Lower lobe of right lung (tissue), 2 donors: ENCODE measurements at regions not wholly inside any gene's neighbourhood (a gene's known extent, or its start where the extent isn't known, plus 50 kb on each side); places are given as distances from the start of the nearest gene placed in this dataset.
"Not testable (repeated sequence)": the region's sequence is repeated elsewhere in the genome, so short reads cannot be mapped to it uniquely, and the experiment has no call there.

Source experiments
- ATAC-seq, 2 donors: fragments of 200-7000 bp; cut with Tn5 transposase; one replicate each; pipeline ENCODE4 v1.9.1; 2020 to 2022; ENCODE audit warnings: mild to moderate bottlenecking in 2 of 2, moderate library complexity in 2 of 2
- DNase-seq: peaks from one replicate; pipeline ENCODE4 v3.0.0-alpha.2; 2020
- H3K27ac ChIP-seq: fragments of 200-600 bp; one replicate; pipeline ENCODE4 v1.8.0; 2022
- H3K27me3 ChIP-seq: fragments of 200-600 bp; one replicate; pipeline ENCODE4 v1.8.0; 2022; ENCODE audit warnings: low read depth
- H3K36me3 ChIP-seq: fragments of 200-600 bp; one replicate; pipeline ENCODE4 v1.8.0; 2022; ENCODE audit warnings: mild to moderate bottlenecking
- H3K4me1 ChIP-seq: fragments of 200-600 bp; one replicate; pipeline ENCODE4 v1.8.0; 2022
- H3K4me3 ChIP-seq: fragments of 200-600 bp; one replicate; pipeline ENCODE4 v1.8.0; 2022; ENCODE audit warnings: mild to moderate bottlenecking
- H3K9me3 ChIP-seq: fragments of 200-600 bp; one replicate; pipeline ENCODE4 v1.8.0; 2022
- CTCF ChIP-seq: fragments of 200-600 bp; IDR thresholded peaks from one replicate; pipeline ENCODE4 v1.8.0; 2022; ENCODE audit warnings: antibody characterized with exemption, mild to moderate bottlenecking
- intact Hi-C: fragments of 100-400 bp; cut with DNase I; formaldehyde crosslinking; loops from one replicate; pipeline ENCODE4 v1.11.0; 2022
- donor health status: DM: no; HTN: yes; CAD: no; lungs with severe emphysema.

- DNase-seq: no peak
Measured at GRCh38 chr7:109635374-109635773, 1065.7 kb downstream of the DNAJB9 start.

DNA sequence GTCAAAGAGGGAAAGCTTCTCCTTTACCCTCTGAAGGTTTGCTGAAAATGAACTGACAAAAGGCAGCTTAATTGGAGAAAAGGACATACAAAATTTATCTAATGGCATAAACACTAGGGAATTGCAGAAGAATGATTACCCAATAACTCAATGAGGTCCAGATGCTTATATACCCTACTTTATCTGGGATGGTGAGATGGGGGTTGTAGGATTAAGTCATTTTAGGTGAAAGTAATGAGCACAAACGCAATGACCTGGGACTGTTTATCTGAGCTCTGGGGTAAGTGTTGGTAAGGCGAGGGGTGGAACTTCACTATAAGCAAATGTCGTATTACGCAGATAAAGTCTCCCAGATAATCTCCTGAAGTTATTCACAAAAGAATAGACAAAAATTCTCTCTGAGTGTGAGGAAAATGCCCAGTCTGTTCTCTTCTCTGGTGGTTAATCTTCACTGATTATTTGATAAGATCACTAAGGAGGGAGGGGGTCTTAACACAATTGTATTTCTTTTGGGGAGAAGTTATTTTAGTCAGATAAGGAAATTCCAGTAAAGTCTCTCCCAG, 1067.8 kb downstream of the DNAJB9 start:
- TF ChIP-seq CTCF: no peak
- Histone ChIP-seq H3K27ac (no peak overlapping the region), H3K27me3 (no peaks in the 10 kb centered on the region), H3K4me3 (no peak overlapping the region), H3K36me3 (no peaks in the 10 kb centered on the region), H3K4me1 (no peaks in the 10 kb centered on the region), H3K9me3 (peaks cover 5% of the 10 kb centered on the region)
- ATAC-seq (no peak), DNase-seq (no peak)
- intact Hi-C loops: no loop called here

More at GRCh38 chr7:109635374-109635773, 1065.7 kb downstream of the DNAJB9 start:
- Histone ChIP-seq H3K4me1 (no peaks in the 10 kb centered on the region), H3K27ac (no peak overlapping the region), H3K9me3 (peaks cover 5% of the 10 kb centered on the region), H3K27me3 (no peaks in the 10 kb centered on the region), H3K4me3 (no peak overlapping the region), H3K36me3 (no peaks in the 10 kb centered on the region)
- intact Hi-C loops: no loop called here
- TF ChIP-seq CTCF: no peak
- ATAC-seq: no peak

DNA sequence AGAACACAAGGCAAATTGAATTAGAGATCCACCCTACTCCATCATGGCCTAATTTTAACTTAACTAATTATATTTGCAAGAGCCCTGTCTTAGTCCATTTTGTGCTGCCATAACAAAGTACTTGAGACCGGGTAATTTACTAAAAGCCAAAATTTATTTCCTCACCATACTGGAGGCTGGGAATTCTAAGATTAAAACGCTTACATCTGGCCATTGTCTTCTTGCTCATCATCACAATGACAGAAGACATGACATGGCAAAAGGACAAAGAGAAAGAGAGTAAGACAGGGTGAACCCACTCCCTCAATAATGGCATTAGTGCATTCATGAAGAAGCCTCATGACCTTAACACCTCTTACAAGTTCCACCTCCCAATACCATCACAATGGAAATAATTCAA, 1068.6 kb downstream of the DNAJB9 start:
- DNase-seq (no peak), ATAC-seq (no peak)
- H3K4me3 ChIP-seq: no peak overlapping the region
- H3K27me3 ChIP-seq: no peaks in the 10 kb centered on the region
- no peak overlapping the region for H3K27ac ChIP-seq
- no peaks in the 10 kb centered on the region for H3K4me1 ChIP-seq
- H3K36me3 ChIP-seq: no peaks in the 10 kb centered on the region
- intact Hi-C loops: no loop called here
- no peak for TF ChIP-seq CTCF
- H3K9me3 ChIP-seq: peaks cover under 1% of the 10 kb centered on the region

DNA sequence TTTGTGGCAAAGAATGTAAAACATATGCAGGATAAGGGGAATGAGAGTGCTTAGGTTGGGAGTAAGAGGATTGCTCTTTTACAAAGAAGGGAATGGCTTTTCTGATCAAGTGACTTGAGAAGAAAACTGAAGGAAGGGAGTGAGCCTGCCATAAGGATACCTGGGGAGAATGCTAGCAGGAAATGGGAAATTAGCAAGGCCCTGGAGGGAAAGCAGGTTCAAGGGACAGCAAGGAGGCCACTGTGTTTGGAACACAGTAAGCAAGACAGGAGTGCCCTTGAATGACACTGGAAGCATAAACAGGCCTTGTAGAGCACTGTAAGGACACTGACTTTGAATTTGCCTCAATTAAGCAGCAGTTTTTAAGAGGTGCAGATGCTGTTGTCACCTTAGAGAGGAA, 1069.9 kb downstream of the DNAJB9 start:
- DNase-seq: no peak
- no peak for TF ChIP-seq CTCF
- no peak overlapping the region for H3K27ac ChIP-seq
- no peak overlapping the region for H3K4me3 ChIP-seq
- H3K4me1 ChIP-seq: no peaks in the 10 kb centered on the region
- intact Hi-C loops: no loop called here
- no peaks in the 10 kb centered on the region for H3K27me3 ChIP-seq
- no peak for ATAC-seq
- no peaks in the 10 kb centered on the region for H3K9me3 ChIP-seq
- H3K36me3 ChIP-seq: no peaks in the 10 kb centered on the region

- Histone ChIP-seq H3K9me3 (no peaks in the 10 kb centered on the region), H3K27me3 (no peaks in the 10 kb centered on the region), H3K4me1 (no peaks in the 10 kb centered on the region), H3K4me3 (no peak overlapping the region), H3K27ac (no peak overlapping the region), H3K36me3 (no peaks in the 10 kb centered on the region)
- ATAC-seq (no peak), DNase-seq (no peak)
- no peak for TF ChIP-seq CTCF
- intact Hi-C loops: no loop called here
Measured at GRCh38 chr7:109641445-109641844, 1071.8 kb downstream of the DNAJB9 start.

DNA sequence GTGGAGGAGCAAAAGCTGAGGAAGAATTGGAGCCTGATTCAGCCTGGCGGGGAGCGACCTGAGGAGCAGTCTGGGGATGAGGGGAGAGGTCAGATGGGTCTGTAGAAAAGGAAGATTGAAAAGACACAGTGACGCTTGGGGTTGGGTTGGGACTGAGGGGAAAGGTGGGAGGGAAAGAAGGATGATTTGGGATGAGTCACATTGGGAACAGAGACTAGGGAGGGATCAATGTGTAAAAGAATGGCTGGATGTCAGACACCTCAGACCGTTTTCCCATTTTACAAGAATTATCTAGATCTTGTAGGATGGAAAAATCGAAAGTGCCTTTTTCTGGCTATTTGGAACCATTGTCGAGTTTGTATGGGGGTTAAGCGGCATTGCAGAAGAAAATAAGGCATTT, 1076.5 kb downstream of the DNAJB9 start:
- intact Hi-C loops: no loop called here

DNA sequence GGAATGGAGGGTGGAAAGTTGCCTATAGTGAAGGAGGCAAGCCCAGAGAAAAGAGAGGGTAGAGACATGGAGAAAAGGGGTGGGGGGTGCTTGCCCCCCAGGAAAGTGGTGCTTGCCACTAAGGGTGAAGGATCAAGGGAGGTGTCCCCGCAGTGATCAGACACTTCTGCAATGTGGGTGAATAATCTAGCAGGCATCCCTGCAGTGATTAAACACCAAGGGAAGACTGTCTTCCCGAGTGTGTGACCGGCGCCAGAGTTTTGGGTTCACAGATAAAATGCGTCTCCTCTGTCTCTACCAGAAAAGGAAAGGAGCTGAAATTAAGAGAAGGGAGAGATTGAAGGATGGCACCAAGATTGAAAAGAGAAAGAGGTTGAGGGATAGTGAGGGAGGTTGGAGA, 1076.9 kb downstream of the DNAJB9 start:
- ATAC-seq, H3K27ac ChIP-seq, H3K4me1 ChIP-seq, DNase-seq, intact Hi-C loops, H3K27me3 ChIP-seq, H3K9me3 ChIP-seq, H3K36me3 ChIP-seq, H3K4me3 ChIP-seq: not testable (repeated sequence)

More for the DNA sequence above, 1076.5 kb downstream of the DNAJB9 start:
- no peaks in the 10 kb centered on the region for H3K36me3 ChIP-seq
- DNase-seq (no peak), ATAC-seq (no peak)
- H3K9me3 ChIP-seq: no peaks in the 10 kb centered on the region
- H3K27me3 ChIP-seq: no peaks in the 10 kb centered on the region
- H3K4me3 ChIP-seq: no peak overlapping the region
- no peak for TF ChIP-seq CTCF
- H3K4me1 ChIP-seq: no peaks in the 10 kb centered on the region
- H3K27ac ChIP-seq: no peak overlapping the region

GRCh38 chr7:109647263-109647662, 1077.6 kb downstream of the DNAJB9 start:
- H3K9me3 ChIP-seq, H3K27ac ChIP-seq, intact Hi-C loops, H3K4me3 ChIP-seq, H3K36me3 ChIP-seq, H3K4me1 ChIP-seq, H3K27me3 ChIP-seq, ATAC-seq, DNase-seq: not testable (repeated sequence)
